Lower leg skin (tissue), 3 donors: ENCODE measurements at regions not wholly inside any gene's neighbourhood (a gene's known extent, or its start where the extent isn't known, plus 50 kb on each side); places are given as distances from the start of the nearest gene placed in this dataset.

Experiments
- CTCF ChIP-seq, 3 donors: fragments of 450-650 bp; IDR thresholded peaks; one replicate each; pipeline ENCODE4 v1.5.1; 2016; ENCODE audit warnings: antibody characterized with exemption in 3 of 3, mild to moderate bottlenecking in 3 of 3, moderate library complexity in 2 of 3
- POLR2A ChIP-seq, 2 donors: fragments of 450-650 bp; IDR thresholded peaks; one replicate each; pipeline ENCODE4 v1.6.1; 2016 to 2017; ENCODE audit warnings: antibody characterized with exemption in 2 of 2, mild to moderate bottlenecking in 1 of 2, moderate library complexity in 1 of 2

GRCh38 chr3:869734-870133 is 223.1 kb upstream of the CNTN6 start:
- no peak for TF ChIP-seq CTCF (IDR thresholded peaks at IDR 0.05)
- no peak for TF ChIP-seq POLR2A (IDR thresholded peaks at IDR 0.05)
